HG02938 (cell line): ENCODE measurements at regions not wholly inside any gene's neighbourhood (a gene's known extent, or its start where the extent isn't known, plus 50 kb on each side); places are given as distances from the start of the nearest gene placed in this dataset.

ENCODE experiments used
- ATAC-seq: cut with Tn5 transposase; IDR thresholded peaks from one replicate; pipeline ENCODE4 v1.9.1; 2021; ENCODE audit warnings: mild to moderate bottlenecking, moderate library complexity; ENCODE audit not compliant: unreplicated experiment

GRCh38 chr5:30957591-30957990 lies 235.9 kb upstream of the CDH6 start:
- ATAC-seq: no peak

GRCh38 chr5:30956251-30956650 lies 237.2 kb upstream of the CDH6 start:
- ATAC-seq: no peak

- ATAC-seq: no peak
Observed at GRCh38 chr5:30937070-30937469, 256.4 kb upstream of the CDH6 start.

GRCh38 chr5:30933599-30933998 lies 259.9 kb upstream of the CDH6 start:
- no peak for ATAC-seq

- ATAC-seq: no peak
Observed at GRCh38 chr5:30932273-30933017, 261.0 kb upstream of the CDH6 start.

GRCh38 chr5:30930736-30931135 lies 262.8 kb upstream of the CDH6 start:
- no peak for ATAC-seq

GRCh38 chr5:30928956-30929355 lies 264.5 kb upstream of the CDH6 start:
- ATAC-seq: no peak

GRCh38 chr5:30926218-30926617 lies 267.3 kb upstream of the CDH6 start:
- no peak for ATAC-seq

- no peak for ATAC-seq
Observed at GRCh38 chr5:30921388-30921787, 272.1 kb upstream of the CDH6 start.

GRCh38 chr5:30918171-30918570 lies 275.3 kb upstream of the CDH6 start:
- ATAC-seq: no peak

- no peak for ATAC-seq
Observed at GRCh38 chr5:30908356-30908755, 285.1 kb upstream of the CDH6 start.

- no peak for ATAC-seq
Observed at GRCh38 chr5:30900367-30900766, 293.1 kb upstream of the CDH6 start.

GRCh38 chr5:30894811-30895210 lies 298.7 kb upstream of the CDH6 start:
- ATAC-seq: no peak

- no peak for ATAC-seq
Observed at GRCh38 chr5:30891660-30892059, 301.8 kb upstream of the CDH6 start.

GRCh38 chr5:30890377-30890776 lies 303.1 kb upstream of the CDH6 start:
- no peak for ATAC-seq

- ATAC-seq: no peak
Observed at GRCh38 chr5:30880514-30880913, 313.0 kb upstream of the CDH6 start.

- ATAC-seq: no peak
Observed at GRCh38 chr5:30879887-30880286, 313.6 kb upstream of the CDH6 start.

- no peak for ATAC-seq
Observed at GRCh38 chr5:30878746-30879145, 314.7 kb upstream of the CDH6 start.

GRCh38 chr5:30878296-30878695 lies 315.2 kb upstream of the CDH6 start:
- ATAC-seq: no peak

GRCh38 chr5:30874241-30875034 lies 319.0 kb upstream of the CDH6 start:
- no peak for ATAC-seq

- no peak for ATAC-seq
Observed at GRCh38 chr5:30871196-30871595, 322.3 kb upstream of the CDH6 start.

GRCh38 chr5:30867711-30868110 lies 325.8 kb upstream of the CDH6 start:
- no peak for ATAC-seq
